ENCODE measurements at regions not wholly inside any gene's neighbourhood (a gene's known extent, or its start where the extent isn't known, plus 50 kb on each side); places are given as distances from the start of the nearest gene placed in this dataset.

GRCh38 chr10:83302623-83303022, 836.7 kb upstream of the GHITM start:
- H3K36me3 ChIP-seq: no peaks in the 10 kb centered on the region
- DNase-seq (ENCODE audit: extremely low spot score in 2 of 2): no peak
- H3K4me1 ChIP-seq: no peaks in the 10 kb centered on the region
- H3K9me3 ChIP-seq: no peaks in the 10 kb centered on the region
- no peaks in the 10 kb centered on the region for H3K27me3 ChIP-seq
- no peak overlapping the region for H3K4me3 ChIP-seq
- no peak for TF ChIP-seq POLR2AphosphoS5 (IDR thresholded peaks at IDR 0.05; ENCODE audit: insufficient read depth in 1 of 2, low read depth in 1 of 2)
- intact Hi-C loops (cut with DNase I): no loop called here
- no peak overlapping the region for H3K27ac ChIP-seq

DNA sequence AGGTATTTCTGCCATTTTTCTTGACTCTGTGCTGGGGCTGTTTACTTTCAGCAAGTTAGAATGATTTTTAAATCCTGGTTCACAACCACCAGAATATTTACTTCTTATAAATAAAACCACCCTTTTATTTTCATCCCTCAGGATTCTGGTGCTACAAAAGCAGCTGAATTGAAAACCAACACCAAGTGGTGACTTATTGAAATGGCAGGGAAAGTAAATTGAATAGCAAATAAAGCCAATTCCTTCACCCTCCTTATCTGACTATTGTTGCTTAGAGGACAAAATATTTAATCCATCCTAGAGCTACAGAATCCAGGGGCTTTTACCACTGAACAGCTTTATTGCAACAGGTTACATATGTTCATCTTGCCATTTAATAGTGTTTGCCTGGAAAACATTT, 828.6 kb upstream of the GHITM start:
- Histone ChIP-seq H3K27me3 (no peaks in the 10 kb centered on the region), H3K36me3 (no peaks in the 10 kb centered on the region), H3K4me3 (no peak overlapping the region), H3K27ac (no peak overlapping the region), H3K4me1 (no peaks in the 10 kb centered on the region), H3K9me3 (no peaks in the 10 kb centered on the region)
- TF ChIP-seq POLR2A (IDR thresholded peaks at IDR 0.05): no peak
- no peak for TF ChIP-seq POLR2AphosphoS5 (IDR thresholded peaks at IDR 0.05; ENCODE audit: insufficient read depth in 1 of 2, low read depth in 1 of 2)
- no peak for TF ChIP-seq CTCF (IDR thresholded peaks at IDR 0.05)
- no peak for DNase-seq (ENCODE audit: extremely low spot score in 2 of 2)
- intact Hi-C loops (cut with DNase I): no loop called here

DNA sequence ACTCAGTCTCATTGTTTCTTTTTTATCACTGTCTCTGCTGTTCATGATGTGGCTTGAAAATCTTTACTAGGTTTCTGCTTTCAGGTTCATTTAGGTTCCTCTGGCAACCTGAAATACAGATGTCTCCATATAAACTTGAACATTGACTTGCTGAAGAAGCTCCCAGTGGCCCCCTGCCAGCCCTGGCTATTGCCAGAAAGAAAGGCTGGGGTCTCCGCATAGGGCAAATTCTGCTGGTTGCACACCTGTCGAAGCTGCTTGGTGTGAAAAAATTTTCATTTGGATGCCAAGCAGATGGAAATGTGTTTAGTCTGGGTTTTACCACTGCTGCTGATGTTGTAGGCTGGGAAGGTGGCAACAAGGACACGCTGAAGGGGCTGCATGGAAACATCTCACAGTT, 826.7 kb upstream of the GHITM start:
- Histone ChIP-seq H3K27me3 (no peaks in the 10 kb centered on the region), H3K9me3 (no peaks in the 10 kb centered on the region), H3K4me1 (no peaks in the 10 kb centered on the region), H3K27ac (no peak overlapping the region), H3K36me3 (no peaks in the 10 kb centered on the region), H3K4me3 (no peak overlapping the region)
- intact Hi-C loops (cut with DNase I): no loop called here
- no peak for DNase-seq (ENCODE audit: extremely low spot score in 2 of 2)
- no peak for TF ChIP-seq CTCF (IDR thresholded peaks at IDR 0.05)
- TF ChIP-seq POLR2AphosphoS5 (IDR thresholded peaks at IDR 0.05; ENCODE audit: insufficient read depth in 1 of 2, low read depth in 1 of 2): no peak
- no peak for TF ChIP-seq POLR2A (IDR thresholded peaks at IDR 0.05)

- intact Hi-C loops (cut with DNase I): no loop called here
- no peak overlapping the region for H3K27ac ChIP-seq
- no peak overlapping the region for H3K4me3 ChIP-seq
- no peak for DNase-seq (ENCODE audit: extremely low spot score in 2 of 2)
- TF ChIP-seq CTCF (IDR thresholded peaks at IDR 0.05): no peak
- H3K9me3 ChIP-seq: no peaks in the 10 kb centered on the region
- H3K27me3 ChIP-seq: no peaks in the 10 kb centered on the region
- no peaks in the 10 kb centered on the region for H3K36me3 ChIP-seq
- H3K4me1 ChIP-seq: no peaks in the 10 kb centered on the region
These were observed 806.6 kb upstream of the GHITM start for GRCh38 chr10:83332690-83333089.

GRCh38 chr10:83333566-83333965, 805.7 kb upstream of the GHITM start:
- DNase-seq (ENCODE audit: extremely low spot score in 2 of 2): no peak
- TF ChIP-seq POLR2AphosphoS5 (IDR thresholded peaks at IDR 0.05; ENCODE audit: insufficient read depth in 1 of 2, low read depth in 1 of 2) (no peak), POLR2A (IDR thresholded peaks at IDR 0.05) (no peak)
- Histone ChIP-seq H3K36me3 (no peaks in the 10 kb centered on the region), H3K4me3 (no peak overlapping the region), H3K4me1 (no peaks in the 10 kb centered on the region), H3K27me3 (no peaks in the 10 kb centered on the region), H3K9me3 (no peaks in the 10 kb centered on the region), H3K27ac (no peak overlapping the region)
- intact Hi-C loops (cut with DNase I): no loop called here

GRCh38 chr10:83343676-83344075, 795.6 kb upstream of the GHITM start:
- DNase-seq (ENCODE audit: extremely low spot score in 2 of 2): no peak
- H3K4me3 ChIP-seq: no peak overlapping the region
- no peaks in the 10 kb centered on the region for H3K9me3 ChIP-seq
- no peaks in the 10 kb centered on the region for H3K36me3 ChIP-seq
- intact Hi-C loops (cut with DNase I): no loop called here
- no peak for TF ChIP-seq CTCF (IDR thresholded peaks at IDR 0.05)
- H3K27ac ChIP-seq: no peak overlapping the region
- no peaks in the 10 kb centered on the region for H3K27me3 ChIP-seq
- no peaks in the 10 kb centered on the region for H3K4me1 ChIP-seq

Data from vagina (tissue), 2 donors.